Activated CD4-positive, alpha-beta T cell treated with anti-CD3 and anti-CD28 coated beads, Interleukin-2, amount 10 ng/mL, durations not matched to agents 24 days and 14 days (primary cell): ENCODE measurements at regions not wholly inside any gene's neighbourhood (a gene's known extent, or its start where the extent isn't known, plus 50 kb on each side); places are given as distances from the start of the nearest gene placed in this dataset.

Experiments
- DNase-seq: peaks from one replicate; pipeline ENCODE4 v3.0.0; 2022
- H3K27ac Mint-ChIP-seq: one replicate; pipeline ENCODE4 v1.8.0; 2022; ENCODE audit warnings: mild to moderate bottlenecking, mixed read lengths
- H3K27me3 Mint-ChIP-seq: one replicate; pipeline ENCODE4 v1.8.0; 2022; ENCODE audit warnings: mixed read lengths
- H3K36me3 Mint-ChIP-seq: one replicate; pipeline ENCODE4 v1.8.0; 2022; ENCODE audit warnings: low read depth, mild to moderate bottlenecking, mixed read lengths
- H3K4me1 Mint-ChIP-seq: one replicate; pipeline ENCODE4 v1.8.0; 2021; ENCODE audit warnings: mixed read lengths
- H3K4me3 Mint-ChIP-seq: one replicate; pipeline ENCODE4 v1.8.0; 2022; ENCODE audit warnings: mild to moderate bottlenecking, moderate library complexity, mixed read lengths
- H3K9me3 Mint-ChIP-seq: one replicate; pipeline ENCODE4 v1.8.0; 2021; ENCODE audit warnings: mixed read lengths
- intact Hi-C: fragments of 100-400 bp; cut with micrococcal nuclease; formaldehyde crosslinking; loops from one replicate; pipeline ENCODE4 v1.15.1; 2023

- no peaks in the 10 kb centered on the region for H3K36me3 Mint-ChIP-seq
- no peak for DNase-seq
- no peak overlapping the region for H3K4me3 Mint-ChIP-seq
- no peak overlapping the region for H3K27ac Mint-ChIP-seq
- H3K27me3 Mint-ChIP-seq: no peaks in the 10 kb centered on the region
- intact Hi-C loops: no loop called here
- H3K9me3 Mint-ChIP-seq: no peaks in the 10 kb centered on the region
- no peaks in the 10 kb centered on the region for H3K4me1 Mint-ChIP-seq
Observed at GRCh38 chr3:5390936-5391625, 203.6 kb downstream of the EDEM1 start.

GRCh38 chr3:5401002-5401401 lies 213.5 kb downstream of the EDEM1 start:
- Mint-ChIP-seq H3K27me3 (peaks cover 3% of the 10 kb centered on the region), H3K36me3 (no peaks in the 10 kb centered on the region), H3K27ac (no peak overlapping the region), H3K9me3 (no peaks in the 10 kb centered on the region), H3K4me1 (no peaks in the 10 kb centered on the region), H3K4me3 (no peak overlapping the region)
- intact Hi-C loops: no loop called here
- DNase-seq: no peak

GRCh38 chr3:5404718-5405117 lies 217.2 kb downstream of the EDEM1 start:
- Mint-ChIP-seq H3K27me3 (peaks cover 3% of the 10 kb centered on the region), H3K4me1 (no peaks in the 10 kb centered on the region), H3K36me3 (no peaks in the 10 kb centered on the region), H3K4me3 (no peak overlapping the region), H3K9me3 (no peaks in the 10 kb centered on the region), H3K27ac (no peak overlapping the region)
- no peak for DNase-seq
- intact Hi-C loops: no loop called here

- no peaks in the 10 kb centered on the region for H3K36me3 Mint-ChIP-seq
- no peaks in the 10 kb centered on the region for H3K27me3 Mint-ChIP-seq
- intact Hi-C loops: no loop called here
- no peaks in the 10 kb centered on the region for H3K4me1 Mint-ChIP-seq
- no peaks in the 10 kb centered on the region for H3K9me3 Mint-ChIP-seq
- no peak for DNase-seq
- no peak overlapping the region for H3K4me3 Mint-ChIP-seq
- H3K27ac Mint-ChIP-seq: no peak overlapping the region
Observed at GRCh38 chr3:5411786-5412185, 224.3 kb downstream of the EDEM1 start.

- Mint-ChIP-seq H3K27ac (no peak overlapping the region), H3K27me3 (peaks cover 11% of the 10 kb centered on the region), H3K4me1 (no peaks in the 10 kb centered on the region), H3K4me3 (no peak overlapping the region), H3K36me3 (no peaks in the 10 kb centered on the region), H3K9me3 (no peaks in the 10 kb centered on the region)
- intact Hi-C loops: loop anchor here (10.0 kb wide), 1 partner anchor 292 kb away; no protein-coding TSS in a partner anchor
- DNase-seq: peak; percentile 43
Observed at GRCh38 chr3:5423076-5423475, 235.6 kb downstream of the EDEM1 start.

GRCh38 chr3:5423523-5423922 lies 236.0 kb downstream of the EDEM1 start:
- no peak overlapping the region for H3K4me3 Mint-ChIP-seq
- peaks cover 11% of the 10 kb centered on the region for H3K27me3 Mint-ChIP-seq
- DNase-seq: peak; percentile 36
- no peaks in the 10 kb centered on the region for H3K9me3 Mint-ChIP-seq
- no peaks in the 10 kb centered on the region for H3K36me3 Mint-ChIP-seq
- intact Hi-C loops: loop anchor here (10.0 kb wide), 1 partner anchor 291 kb away; no protein-coding TSS in a partner anchor
- H3K27ac Mint-ChIP-seq: no peak overlapping the region
- H3K4me1 Mint-ChIP-seq: no peaks in the 10 kb centered on the region

- no peak overlapping the region for H3K4me3 Mint-ChIP-seq
- H3K27me3 Mint-ChIP-seq: peaks cover 12% of the 10 kb centered on the region
- no peaks in the 10 kb centered on the region for H3K9me3 Mint-ChIP-seq
- H3K27ac Mint-ChIP-seq: no peak overlapping the region
- peak; percentile 50 for DNase-seq
- H3K36me3 Mint-ChIP-seq: no peaks in the 10 kb centered on the region
- intact Hi-C loops: loop anchor here (5.0 to 10.0 kb wide), 2 partner anchors 289 to 1372 kb away; no protein-coding TSS in a partner anchor
- H3K4me1 Mint-ChIP-seq: no peaks in the 10 kb centered on the region
Observed at GRCh38 chr3:5425371-5425770, 237.9 kb downstream of the EDEM1 start.

GRCh38 chr3:5426094-5426883 lies 238.8 kb downstream of the EDEM1 start:
- H3K27me3 Mint-ChIP-seq: peaks cover 8% of the 10 kb centered on the region
- no peaks in the 10 kb centered on the region for H3K9me3 Mint-ChIP-seq
- H3K36me3 Mint-ChIP-seq: no peaks in the 10 kb centered on the region
- no peak overlapping the region for H3K27ac Mint-ChIP-seq
- H3K4me1 Mint-ChIP-seq: no peaks in the 10 kb centered on the region
- DNase-seq: peak; percentile 88
- H3K4me3 Mint-ChIP-seq: no peak overlapping the region
- intact Hi-C loops: loop anchor here (5.0 to 10.0 kb wide), 2 partner anchors 289 to 1371 kb away; no protein-coding TSS in a partner anchor

GRCh38 chr3:5427021-5427420 lies 239.5 kb downstream of the EDEM1 start:
- H3K27ac Mint-ChIP-seq: no peak overlapping the region
- intact Hi-C loops: loop anchor here (5.0 to 10.0 kb wide), 2 partner anchors 288 to 1370 kb away; no protein-coding TSS in a partner anchor
- H3K9me3 Mint-ChIP-seq: no peaks in the 10 kb centered on the region
- no peak overlapping the region for H3K4me3 Mint-ChIP-seq
- no peaks in the 10 kb centered on the region for H3K36me3 Mint-ChIP-seq
- no peaks in the 10 kb centered on the region for H3K4me1 Mint-ChIP-seq
- DNase-seq: peak; percentile 28
- H3K27me3 Mint-ChIP-seq: peaks cover 8% of the 10 kb centered on the region

GRCh38 chr3:5427938-5428337 lies 240.4 kb downstream of the EDEM1 start:
- Mint-ChIP-seq H3K9me3 (no peaks in the 10 kb centered on the region), H3K27me3 (peaks cover 8% of the 10 kb centered on the region), H3K36me3 (no peaks in the 10 kb centered on the region), H3K4me1 (no peaks in the 10 kb centered on the region), H3K27ac (no peak overlapping the region), H3K4me3 (no peak overlapping the region)
- DNase-seq: no peak
- intact Hi-C loops: loop anchor here (5.0 to 10.0 kb wide), 2 partner anchors 287 to 1369 kb away; no protein-coding TSS in a partner anchor

- H3K9me3 Mint-ChIP-seq: no peaks in the 10 kb centered on the region
- no peak for DNase-seq
- no peaks in the 10 kb centered on the region for H3K36me3 Mint-ChIP-seq
- H3K4me1 Mint-ChIP-seq: no peaks in the 10 kb centered on the region
- intact Hi-C loops: loop anchor here (5.0 to 10.0 kb wide), 2 partner anchors 286 to 1368 kb away; no protein-coding TSS in a partner anchor
- H3K4me3 Mint-ChIP-seq: no peak overlapping the region
- H3K27me3 Mint-ChIP-seq: peaks cover 5% of the 10 kb centered on the region
- no peak overlapping the region for H3K27ac Mint-ChIP-seq
Observed at GRCh38 chr3:5428607-5429516, 241.4 kb downstream of the EDEM1 start.

- Mint-ChIP-seq H3K4me1 (no peaks in the 10 kb centered on the region), H3K9me3 (no peaks in the 10 kb centered on the region), H3K4me3 (no peak overlapping the region), H3K27me3 (peaks cover 5% of the 10 kb centered on the region), H3K27ac (no peak overlapping the region), H3K36me3 (no peaks in the 10 kb centered on the region)
- intact Hi-C loops: loop anchor here (5.0 to 10.0 kb wide), 2 partner anchors 285 to 1368 kb away; no protein-coding TSS in a partner anchor
- no peak for DNase-seq
Observed at GRCh38 chr3:5429517-5429890, 242.0 kb downstream of the EDEM1 start.

GRCh38 chr3:5430701-5431100 lies 243.2 kb downstream of the EDEM1 start:
- no peak overlapping the region for H3K27ac Mint-ChIP-seq
- peaks cover 5% of the 10 kb centered on the region for H3K27me3 Mint-ChIP-seq
- H3K36me3 Mint-ChIP-seq: no peaks in the 10 kb centered on the region
- H3K4me1 Mint-ChIP-seq: no peaks in the 10 kb centered on the region
- intact Hi-C loops: no loop called here
- H3K9me3 Mint-ChIP-seq: no peaks in the 10 kb centered on the region
- H3K4me3 Mint-ChIP-seq: no peak overlapping the region
- no peak for DNase-seq
